Activated CD8-positive, alpha-beta T cell treated with anti-CD3 and anti-CD28 coated beads for 36 hours (primary cell): ENCODE measurements at regions not wholly inside any gene's neighbourhood (a gene's known extent, or its start where the extent isn't known, plus 50 kb on each side); places are given as distances from the start of the nearest gene placed in this dataset.
"Not testable (repeated sequence)": the region's sequence is repeated elsewhere in the genome, so short reads cannot be mapped to it uniquely, and the experiment has no call there.

ENCODE experiments used
- ATAC-seq: fragments of 200-7000 bp; cut with Tn5 transposase; one replicate; pipeline ENCODE4 v1.10.0; 2021; ENCODE audit warnings: mild to moderate bottlenecking, moderate library complexity
- CTCF ChIA-PET: fragments of 350-600 bp; sonication (Branson Sonifier 250); formaldehyde crosslinking; loops from one replicate; lab custom pipeline; 2021; ENCODE audit warnings: antibody characterized with exemption; lab: Charles Lee
- POLR2A ChIA-PET: fragments of 350-600 bp; sonication (Branson Sonifier 250); formaldehyde crosslinking; loops from one replicate; lab custom pipeline; 2021; ENCODE audit warnings: antibody characterized with exemption; lab: Charles Lee
- DNase-seq: peaks from one replicate; pipeline ENCODE4 v3.0.0-alpha.2; 2020
- H3K27ac Mint-ChIP-seq: one replicate; pipeline ENCODE4 v1.8.0; 2021; ENCODE audit warnings: mild to moderate bottlenecking, mixed read lengths
- H3K27me3 Mint-ChIP-seq: one replicate; pipeline ENCODE4 v1.8.0; 2021; ENCODE audit warnings: mixed read lengths
- H3K36me3 Mint-ChIP-seq: one replicate; pipeline ENCODE4 v1.8.0; 2021; ENCODE audit warnings: low read depth, mixed read lengths
- H3K4me1 Mint-ChIP-seq: one replicate; pipeline ENCODE4 v1.8.0; 2021; ENCODE audit warnings: low read depth, mixed read lengths
- H3K4me3 Mint-ChIP-seq: one replicate; pipeline ENCODE4 v1.8.0; 2021; ENCODE audit warnings: mild to moderate bottlenecking, moderate library complexity, mixed read lengths
- H3K9me3 Mint-ChIP-seq: one replicate; pipeline ENCODE4 v1.8.0; 2021; ENCODE audit warnings: mixed read lengths
- intact Hi-C: fragments of 100-400 bp; cut with micrococcal nuclease; formaldehyde crosslinking; loops from one replicate; pipeline ENCODE4 v1.10.0; 2022
- TF ChIP-seq, protein P1 (sequence below): fragments of 200-600 bp; IDR thresholded peaks from one replicate; pipeline ENCODE4 v1.8.0; 2022; ENCODE audit warnings: antibody characterized with exemption, mild to moderate bottlenecking

DNA sequence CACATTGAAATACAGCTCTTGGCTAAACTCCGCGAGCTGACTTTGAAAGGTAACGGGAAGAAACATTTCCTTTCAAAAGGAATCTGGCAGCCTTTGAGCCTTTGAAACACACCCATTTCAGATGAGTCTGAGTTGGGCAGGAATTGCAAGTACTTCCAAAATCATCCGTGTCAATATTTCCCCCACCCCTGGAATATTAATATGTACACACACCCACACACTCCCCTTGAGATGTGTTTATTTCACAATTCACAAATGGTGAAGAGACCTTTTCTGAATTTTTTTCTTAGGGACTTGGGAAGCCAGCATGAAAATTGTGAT, 438.7 kb upstream of the NRP1 start:
- Mint-ChIP-seq H3K36me3 (no peaks in the 10 kb centered on the region), H3K27ac (no peak overlapping the region), H3K27me3 (peaks cover 6% of the 10 kb centered on the region), H3K4me1 (peaks cover 2% of the 10 kb centered on the region), H3K4me3 (no peak overlapping the region), H3K9me3 (no peaks in the 10 kb centered on the region)
- TF ChIP-seq, protein P1, sequence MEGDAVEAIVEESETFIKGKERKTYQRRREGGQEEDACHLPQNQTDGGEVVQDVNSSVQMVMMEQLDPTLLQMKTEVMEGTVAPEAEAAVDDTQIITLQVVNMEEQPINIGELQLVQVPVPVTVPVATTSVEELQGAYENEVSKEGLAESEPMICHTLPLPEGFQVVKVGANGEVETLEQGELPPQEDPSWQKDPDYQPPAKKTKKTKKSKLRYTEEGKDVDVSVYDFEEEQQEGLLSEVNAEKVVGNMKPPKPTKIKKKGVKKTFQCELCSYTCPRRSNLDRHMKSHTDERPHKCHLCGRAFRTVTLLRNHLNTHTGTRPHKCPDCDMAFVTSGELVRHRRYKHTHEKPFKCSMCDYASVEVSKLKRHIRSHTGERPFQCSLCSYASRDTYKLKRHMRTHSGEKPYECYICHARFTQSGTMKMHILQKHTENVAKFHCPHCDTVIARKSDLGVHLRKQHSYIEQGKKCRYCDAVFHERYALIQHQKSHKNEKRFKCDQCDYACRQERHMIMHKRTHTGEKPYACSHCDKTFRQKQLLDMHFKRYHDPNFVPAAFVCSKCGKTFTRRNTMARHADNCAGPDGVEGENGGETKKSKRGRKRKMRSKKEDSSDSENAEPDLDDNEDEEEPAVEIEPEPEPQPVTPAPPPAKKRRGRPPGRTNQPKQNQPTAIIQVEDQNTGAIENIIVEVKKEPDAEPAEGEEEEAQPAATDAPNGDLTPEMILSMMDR, result no peak
- ATAC-seq, result no peak
- intact Hi-C loops, result no loop called here
- ChIA-PET CTCF (no interaction called here), POLR2A (no interaction called here)
- DNase-seq, result no peak

GRCh38 chr10:33772370-33773252, 438.1 kb upstream of the NRP1 start:
- Mint-ChIP-seq H3K4me1 (peaks cover 2% of the 10 kb centered on the region), H3K27me3 (peaks cover 6% of the 10 kb centered on the region), H3K4me3 (no peak overlapping the region), H3K27ac (no peak overlapping the region), H3K9me3 (no peaks in the 10 kb centered on the region), H3K36me3 (no peaks in the 10 kb centered on the region)
- intact Hi-C loops, result no loop called here
- POLR2A ChIA-PET, result no interaction called here
- ATAC-seq (no peak), DNase-seq (peak; percentile 6)
- TF ChIP-seq, protein P1, result no peak
- CTCF ChIA-PET, result no interaction called here

- CTCF ChIA-PET, H3K27ac Mint-ChIP-seq: not testable (repeated sequence)
Observed at GRCh38 chr10:33771856-33772255, 437.4 kb upstream of the NRP1 start.

GRCh38 chr10:33764694-33765185, 430.3 kb upstream of the NRP1 start:
- ChIA-PET POLR2A (no interaction called here), CTCF (no interaction called here)
- Mint-ChIP-seq H3K36me3 (no peaks in the 10 kb centered on the region), H3K9me3 (peaks cover 3% of the 10 kb centered on the region), H3K27ac (no peak overlapping the region), H3K4me3 (no peak overlapping the region), H3K27me3 (peaks cover 1% of the 10 kb centered on the region), H3K4me1 (no peaks in the 10 kb centered on the region)
- no peak for ATAC-seq
- no peak for DNase-seq
- intact Hi-C loops, result no loop called here
- TF ChIP-seq, protein P1, result no peak

More at GRCh38 chr10:33771856-33772255, 437.4 kb upstream of the NRP1 start:
- DNase-seq, H3K4me3 Mint-ChIP-seq, POLR2A ChIA-PET, H3K36me3 Mint-ChIP-seq, ATAC-seq, H3K4me1 Mint-ChIP-seq, H3K27me3 Mint-ChIP-seq, H3K9me3 Mint-ChIP-seq, intact Hi-C loops: not testable (repeated sequence)

DNA sequence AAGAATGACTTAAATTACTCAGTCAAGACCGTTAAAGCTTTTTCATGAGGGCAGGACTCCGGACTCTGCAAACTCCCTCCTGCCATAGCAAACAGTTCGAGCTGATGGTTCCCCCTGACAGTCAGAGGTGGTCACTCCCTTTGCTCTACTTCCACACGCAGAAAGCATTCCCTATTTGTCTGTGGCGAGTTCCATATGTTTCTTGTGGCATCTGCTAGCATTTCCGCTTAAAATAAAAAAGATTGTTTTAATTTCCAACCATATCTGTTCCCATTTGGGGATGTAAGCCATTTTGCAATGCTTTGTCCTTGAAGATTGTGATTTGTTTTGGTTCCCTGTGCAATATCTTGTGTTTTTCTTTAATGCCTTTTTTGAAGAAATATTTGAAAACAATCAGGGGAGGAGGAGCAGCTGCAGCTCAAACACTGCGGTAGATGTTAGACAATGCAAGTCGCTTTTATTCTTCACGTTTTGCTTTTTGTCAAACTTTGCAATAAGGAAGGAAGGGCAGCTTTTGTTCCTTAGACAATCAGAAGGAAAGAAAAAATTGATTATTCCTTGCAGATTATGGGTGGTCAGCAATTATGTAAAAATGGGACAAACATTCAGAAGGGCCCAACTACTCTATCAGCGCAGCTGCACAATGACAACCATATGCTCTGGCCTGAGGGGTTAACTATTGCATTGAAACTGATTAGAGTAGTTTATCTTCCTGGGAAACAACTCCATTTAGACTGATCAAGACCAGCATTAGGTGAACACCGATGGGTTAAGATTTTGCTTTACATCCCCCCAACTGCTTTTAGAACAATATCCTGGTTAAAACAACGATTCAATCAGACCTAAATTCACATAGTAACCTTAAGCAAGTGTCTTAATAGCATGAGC, 425.8 kb upstream of the NRP1 start:
- H3K9me3 Mint-ChIP-seq, result peaks cover 3% of the 10 kb centered on the region
- TF ChIP-seq, protein P1, result no peak
- ATAC-seq, result no peak
- intact Hi-C loops, result no loop called here
- no peaks in the 10 kb centered on the region for H3K36me3 Mint-ChIP-seq
- peaks cover 1% of the 10 kb centered on the region for H3K27me3 Mint-ChIP-seq
- no peak for DNase-seq
- H3K4me3 Mint-ChIP-seq, result no peak overlapping the region
- H3K4me1 Mint-ChIP-seq, result no peaks in the 10 kb centered on the region
- POLR2A ChIA-PET, result no interaction called here
- CTCF ChIA-PET, result no interaction called here
- no peak overlapping the region for H3K27ac Mint-ChIP-seq
